Astrocyte (in vitro differentiated cells and primary cell): ENCODE measurements at regions not wholly inside any gene's neighbourhood (a gene's known extent, or its start where the extent isn't known, plus 50 kb on each side); places are given as distances from the start of the nearest gene placed in this dataset.

Source experiments
- DNase-seq: peaks from one replicate; pipeline ENCODE4 v3.0.0-alpha.2; 2010; ENCODE audit warnings: low read depth
- FAIRE-seq: peaks from 2 replicates; lab custom pipeline; 2011; peaks lifted over from hg19 to GRCh38; lab: Jason Lieb, UNC
- H2AFZ ChIP-seq: 2 replicates; pipeline ENCODE4 v1.6.0; 2012; ENCODE audit warnings: low read depth, low read length, inconsistent platforms
- H3K27ac ChIP-seq: 2 replicates; pipeline ENCODE4 v1.5.1; 2011; ENCODE audit warnings: low read depth, low read length, inconsistent platforms
- H3K27me3 ChIP-seq: 2 replicates; pipeline ENCODE4 v1.6.0; 2011; ENCODE audit warnings: low read length, inconsistent platforms; ENCODE audit not compliant: insufficient read depth
- H3K36me3 ChIP-seq: 2 replicates; pipeline ENCODE4 v1.5.1; 2011; ENCODE audit warnings: low read length, inconsistent platforms; ENCODE audit not compliant: insufficient read depth
- H3K4me1 ChIP-seq: 2 replicates; pipeline ENCODE4 v1.5.1; 2011; ENCODE audit warnings: low read length, inconsistent platforms; ENCODE audit not compliant: insufficient read depth
- H3K4me2 ChIP-seq: 2 replicates; pipeline ENCODE4 v1.6.0; 2012; ENCODE audit warnings: low read length, inconsistent platforms
- H3K4me3 ChIP-seq: 2 replicates; pipeline ENCODE4 v1.5.1; 2011; ENCODE audit warnings: low read depth, mild to moderate bottlenecking, low read length, inconsistent platforms; ENCODE audit not compliant: insufficient read depth
- H3K79me2 ChIP-seq: 2 replicates; pipeline ENCODE4 v1.6.0; 2012; ENCODE audit warnings: mild to moderate bottlenecking, low read length, inconsistent platforms; ENCODE audit not compliant: insufficient read depth
- H3K9ac ChIP-seq: 2 replicates; pipeline ENCODE4 v1.6.0; 2012; ENCODE audit warnings: mild to moderate bottlenecking, low read length, inconsistent platforms
- H3K9me3 ChIP-seq: 2 replicates; pipeline ENCODE4 v1.5.1; 2012; ENCODE audit warnings: low read depth, mild to moderate bottlenecking, low read length, inconsistent platforms; ENCODE audit not compliant: insufficient read depth
- H4K20me1 ChIP-seq: 2 replicates; pipeline ENCODE4 v1.6.0; 2012; ENCODE audit warnings: low read length, inconsistent platforms; ENCODE audit not compliant: insufficient read depth
- H3K27ac Mint-ChIP-seq: one replicate; pipeline ENCODE4 v1.8.0; 2021; ENCODE audit warnings: mild to moderate bottlenecking, mixed read lengths; ENCODE audit not compliant: unreplicated experiment
- H3K27me3 Mint-ChIP-seq: one replicate; pipeline ENCODE4 v1.8.0; 2021; ENCODE audit warnings: low read depth, mixed read lengths; ENCODE audit not compliant: unreplicated experiment
- H3K36me3 Mint-ChIP-seq: one replicate; pipeline ENCODE4 v1.8.0; 2021; ENCODE audit warnings: low read depth, mixed read lengths; ENCODE audit not compliant: unreplicated experiment
- H3K4me1 Mint-ChIP-seq: one replicate; pipeline ENCODE4 v1.8.0; 2021; ENCODE audit warnings: low read depth, mixed read lengths; ENCODE audit not compliant: unreplicated experiment
- H3K4me3 Mint-ChIP-seq: one replicate; pipeline ENCODE4 v1.8.0; 2021; ENCODE audit warnings: mild to moderate bottlenecking, moderate library complexity, mixed read lengths; ENCODE audit not compliant: unreplicated experiment
- H3K9me3 Mint-ChIP-seq: one replicate; pipeline ENCODE4 v1.8.0; 2021; ENCODE audit warnings: mild to moderate bottlenecking, mixed read lengths; ENCODE audit not compliant: unreplicated experiment
- EZH2 ChIP-seq: IDR thresholded peaks from 2 replicates; pipeline ENCODE4 v1.6.1; 2012; ENCODE audit warnings: mild to moderate bottlenecking, low read length, inconsistent platforms; ENCODE audit not compliant: insufficient read depth
- TF ChIP-seq, protein P1 (sequence below): IDR thresholded peaks from 2 replicates; pipeline ENCODE4 v1.5.1; 2011; ENCODE audit warnings: low read depth, mild to moderate bottlenecking, inconsistent platforms, low read length, moderate library complexity; ENCODE audit not compliant: insufficient read depth

DNA sequence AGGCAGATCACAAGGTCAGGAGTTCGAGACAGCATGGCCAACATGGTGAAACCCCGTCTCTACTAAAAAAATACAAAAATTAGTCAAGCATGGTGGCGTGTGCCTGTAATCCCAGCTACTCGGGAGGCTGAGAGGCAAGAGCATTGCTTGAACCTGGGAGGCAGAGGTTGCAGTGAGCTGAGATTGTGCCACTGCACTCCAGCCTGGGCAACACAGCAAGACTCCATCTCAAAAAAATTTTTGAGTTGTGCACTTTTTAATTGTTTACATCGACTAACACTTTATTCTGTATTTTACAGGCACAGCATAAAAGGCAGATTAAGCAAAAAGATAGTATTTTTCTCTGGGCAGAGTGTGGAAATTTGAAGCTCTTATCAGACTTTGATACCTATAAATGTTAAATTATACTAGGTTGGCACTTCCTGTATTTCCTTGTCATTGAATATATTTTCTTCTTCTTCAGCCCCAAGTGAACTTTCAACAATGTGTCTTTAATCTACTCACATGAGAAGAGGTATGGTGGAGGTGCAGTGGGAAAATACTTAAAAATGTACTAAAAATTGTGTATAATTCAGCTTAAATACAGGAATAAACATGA, 180.6 kb upstream of the ELL2 start:
- Histone ChIP-seq H3K4me3 (no peak overlapping the region), H3K9me3 (no peaks in the 10 kb centered on the region), H3K4me2 (no peak overlapping the region), H3K9ac (no peak overlapping the region), H3K36me3 (no peaks in the 10 kb centered on the region), H3K4me1 (no peaks in the 10 kb centered on the region), H3K27ac (no peak overlapping the region), H4K20me1 (no peaks in the 10 kb centered on the region), H2AFZ (no peak overlapping the region), H3K27me3 (no peaks in the 10 kb centered on the region), H3K79me2 (no peaks in the 10 kb centered on the region)
- no peak for TF ChIP-seq EZH2
- TF ChIP-seq, protein P1, sequence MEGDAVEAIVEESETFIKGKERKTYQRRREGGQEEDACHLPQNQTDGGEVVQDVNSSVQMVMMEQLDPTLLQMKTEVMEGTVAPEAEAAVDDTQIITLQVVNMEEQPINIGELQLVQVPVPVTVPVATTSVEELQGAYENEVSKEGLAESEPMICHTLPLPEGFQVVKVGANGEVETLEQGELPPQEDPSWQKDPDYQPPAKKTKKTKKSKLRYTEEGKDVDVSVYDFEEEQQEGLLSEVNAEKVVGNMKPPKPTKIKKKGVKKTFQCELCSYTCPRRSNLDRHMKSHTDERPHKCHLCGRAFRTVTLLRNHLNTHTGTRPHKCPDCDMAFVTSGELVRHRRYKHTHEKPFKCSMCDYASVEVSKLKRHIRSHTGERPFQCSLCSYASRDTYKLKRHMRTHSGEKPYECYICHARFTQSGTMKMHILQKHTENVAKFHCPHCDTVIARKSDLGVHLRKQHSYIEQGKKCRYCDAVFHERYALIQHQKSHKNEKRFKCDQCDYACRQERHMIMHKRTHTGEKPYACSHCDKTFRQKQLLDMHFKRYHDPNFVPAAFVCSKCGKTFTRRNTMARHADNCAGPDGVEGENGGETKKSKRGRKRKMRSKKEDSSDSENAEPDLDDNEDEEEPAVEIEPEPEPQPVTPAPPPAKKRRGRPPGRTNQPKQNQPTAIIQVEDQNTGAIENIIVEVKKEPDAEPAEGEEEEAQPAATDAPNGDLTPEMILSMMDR = no peak
- Mint-ChIP-seq H3K9me3 (no peaks in the 10 kb centered on the region), H3K4me3 (no peak overlapping the region), H3K36me3 (no peaks in the 10 kb centered on the region), H3K4me1 (peaks cover 9% of the 10 kb centered on the region), H3K27me3 (no peaks in the 10 kb centered on the region), H3K27ac (no peak overlapping the region)
- DNase-seq (no peak), FAIRE-seq (no peak)

DNA sequence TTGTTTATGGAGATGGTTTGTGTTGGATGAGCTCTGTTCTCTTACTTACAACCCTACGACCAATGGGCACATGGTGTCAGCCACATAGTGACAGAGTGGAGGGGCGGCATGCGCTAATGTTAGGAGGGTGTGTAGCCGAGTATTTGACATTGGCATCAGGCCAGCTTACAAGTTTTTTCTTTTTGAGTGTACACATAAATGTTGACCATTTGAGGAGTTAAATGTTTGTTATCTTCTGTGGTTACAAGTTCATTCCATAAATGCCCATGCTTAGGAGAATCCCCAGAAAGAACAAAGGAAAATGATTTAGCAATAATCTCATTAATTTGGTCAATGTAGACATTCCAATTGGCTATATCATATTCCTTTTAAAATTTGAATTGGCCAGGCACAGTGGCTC, 180.1 kb upstream of the ELL2 start:
- Histone ChIP-seq H3K79me2 (no peaks in the 10 kb centered on the region), H4K20me1 (no peaks in the 10 kb centered on the region), H3K9ac (no peak overlapping the region), H2AFZ (no peak overlapping the region), H3K4me2 (no peak overlapping the region), H3K4me1 (no peaks in the 10 kb centered on the region), H3K9me3 (no peaks in the 10 kb centered on the region), H3K4me3 (no peak overlapping the region), H3K27me3 (no peaks in the 10 kb centered on the region), H3K36me3 (no peaks in the 10 kb centered on the region), H3K27ac (no peak overlapping the region)
- no peaks in the 10 kb centered on the region for H3K9me3 Mint-ChIP-seq
- no peak overlapping the region for H3K27ac Mint-ChIP-seq
- H3K27me3 Mint-ChIP-seq = no peaks in the 10 kb centered on the region
- TF ChIP-seq, protein P1 = no peak
- no peak for TF ChIP-seq EZH2
- FAIRE-seq (no peak), DNase-seq (peak; percentile 33)
- H3K36me3 Mint-ChIP-seq = no peaks in the 10 kb centered on the region
- H3K4me1 Mint-ChIP-seq = peaks cover 8% of the 10 kb centered on the region
- H3K4me3 Mint-ChIP-seq = no peak overlapping the region

DNA sequence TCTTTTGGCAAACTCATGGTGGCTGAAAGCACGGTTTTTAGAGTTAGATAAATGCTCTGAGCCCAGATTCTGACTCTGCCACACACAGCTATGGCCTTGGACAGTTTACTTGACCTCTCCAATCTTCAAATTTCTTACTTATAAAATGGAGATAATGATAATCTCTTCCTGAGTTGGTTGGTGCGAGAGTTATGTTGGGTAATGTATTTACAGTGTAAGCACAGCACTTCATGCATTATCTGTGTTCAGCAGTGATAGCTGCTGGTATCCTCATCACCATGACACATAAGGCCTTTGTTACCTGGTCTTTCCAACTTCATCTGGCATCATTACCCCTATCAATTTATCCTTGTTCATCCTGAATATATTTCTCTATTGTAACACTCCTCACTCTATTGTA, 178.8 kb upstream of the ELL2 start:
- DNase-seq (no peak), FAIRE-seq (no peak)
- Mint-ChIP-seq H3K9me3 (no peaks in the 10 kb centered on the region), H3K4me1 (no peaks in the 10 kb centered on the region), H3K27me3 (no peaks in the 10 kb centered on the region), H3K36me3 (no peaks in the 10 kb centered on the region), H3K27ac (no peak overlapping the region), H3K4me3 (no peak overlapping the region)
- Histone ChIP-seq H3K36me3 (no peaks in the 10 kb centered on the region), H2AFZ (no peak overlapping the region), H3K4me3 (no peak overlapping the region), H3K27ac (no peak overlapping the region), H3K9me3 (no peaks in the 10 kb centered on the region), H3K27me3 (no peaks in the 10 kb centered on the region), H4K20me1 (no peaks in the 10 kb centered on the region), H3K4me1 (no peaks in the 10 kb centered on the region), H3K4me2 (no peak overlapping the region), H3K9ac (no peak overlapping the region), H3K79me2 (no peaks in the 10 kb centered on the region)
- TF ChIP-seq EZH2 = no peak
- TF ChIP-seq, protein P1 = no peak
